HK-2 (cell line): ENCODE measurements at regions not wholly inside any gene's neighbourhood (a gene's known extent, or its start where the extent isn't known, plus 50 kb on each side); places are given as distances from the start of the nearest gene placed in this dataset.
"Not testable (repeated sequence)": the region's sequence is repeated elsewhere in the genome, so short reads cannot be mapped to it uniquely, and the experiment has no call there.

Experiments
- DNase-seq: peaks from one replicate; pipeline ENCODE4 v3.0.0-alpha.2; 2018; ENCODE audit not compliant: unreplicated experiment

DNA sequence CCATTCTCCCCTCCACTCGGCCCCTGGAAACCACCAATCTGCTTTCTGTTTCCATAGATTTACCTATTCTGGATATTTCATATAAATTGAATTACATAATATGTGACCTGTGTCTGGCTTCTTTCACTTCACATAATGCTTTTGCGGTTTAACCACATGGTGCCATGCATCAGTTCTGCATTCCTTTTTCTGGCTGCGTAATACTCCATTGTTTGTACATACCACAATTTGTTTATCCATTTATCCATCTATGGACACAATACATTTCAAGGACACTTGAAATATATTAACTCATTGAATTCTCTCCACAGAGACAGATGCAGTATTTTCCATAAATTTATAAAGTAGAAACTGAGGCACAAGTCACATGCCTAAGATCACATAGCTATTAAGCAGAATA, 110.3 kb upstream of the ETV6 start:
- no peak for DNase-seq

DNA sequence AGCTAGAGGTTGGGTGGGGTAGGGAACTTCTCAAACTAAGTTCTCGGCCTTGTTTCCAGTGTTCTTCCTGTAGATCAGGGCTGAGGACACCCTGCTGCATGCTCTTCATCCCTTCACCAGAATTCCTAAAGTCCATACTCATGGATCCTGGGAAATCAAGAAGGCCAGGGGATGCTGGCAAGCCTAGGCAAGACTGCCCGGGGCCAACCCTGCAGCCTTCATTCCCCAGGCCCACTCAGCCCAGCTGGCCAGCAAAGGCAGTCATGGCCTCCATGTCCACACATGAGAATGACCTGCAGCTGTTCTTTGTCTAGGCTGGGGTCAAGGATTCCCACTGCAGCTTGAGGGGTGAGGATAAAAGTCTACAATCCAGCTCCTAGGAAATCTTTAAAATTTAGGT, 109.3 kb upstream of the ETV6 start:
- DNase-seq = no peak

- DNase-seq = no peak
Observed at GRCh38 chr12:11540615-11541310, 108.7 kb upstream of the ETV6 start.

GRCh38 chr12:11542599-11542998, 106.9 kb upstream of the ETV6 start:
- no peak for DNase-seq

- no peak for DNase-seq
Observed at GRCh38 chr12:11543457-11544158, 105.9 kb upstream of the ETV6 start.

- no peak for DNase-seq
Observed at GRCh38 chr12:11545484-11546330, 103.8 kb upstream of the ETV6 start.

GRCh38 chr12:11546582-11547270, 102.7 kb upstream of the ETV6 start:
- not testable (repeated sequence) for DNase-seq

DNA sequence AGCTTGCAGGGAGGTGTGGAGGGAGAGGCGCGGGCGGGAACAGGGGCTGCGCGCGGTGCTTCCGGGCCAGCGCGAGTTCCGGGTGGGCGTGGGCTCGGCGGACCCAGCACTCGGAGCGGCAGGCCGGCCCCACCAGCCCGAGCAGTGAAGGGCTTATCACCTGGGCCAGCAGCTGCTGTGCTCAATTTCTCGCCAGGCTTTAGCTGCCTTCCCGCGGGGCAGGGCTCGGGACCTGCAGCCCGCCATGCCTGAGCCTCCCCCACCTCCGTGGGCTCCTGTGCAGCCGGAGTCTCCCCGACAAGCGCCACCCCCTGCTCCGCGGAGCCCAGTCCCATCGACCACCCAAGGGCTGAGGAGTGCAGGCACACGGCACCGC, 102.2 kb upstream of the ETV6 start:
- not testable (repeated sequence) for DNase-seq

- no peak for DNase-seq
Observed at GRCh38 chr12:11549119-11549518, 100.4 kb upstream of the ETV6 start.

GRCh38 chr12:11553871-11554533, 95.5 kb upstream of the ETV6 start:
- peak; percentile 29 for DNase-seq

- no peak for DNase-seq
Observed at GRCh38 chr12:11555195-11555594, 94.3 kb upstream of the ETV6 start.

- DNase-seq = no peak
Observed at GRCh38 chr12:11555743-11556625, 93.5 kb upstream of the ETV6 start.

GRCh38 chr12:11556682-11557081, 92.8 kb upstream of the ETV6 start:
- no peak for DNase-seq

DNA sequence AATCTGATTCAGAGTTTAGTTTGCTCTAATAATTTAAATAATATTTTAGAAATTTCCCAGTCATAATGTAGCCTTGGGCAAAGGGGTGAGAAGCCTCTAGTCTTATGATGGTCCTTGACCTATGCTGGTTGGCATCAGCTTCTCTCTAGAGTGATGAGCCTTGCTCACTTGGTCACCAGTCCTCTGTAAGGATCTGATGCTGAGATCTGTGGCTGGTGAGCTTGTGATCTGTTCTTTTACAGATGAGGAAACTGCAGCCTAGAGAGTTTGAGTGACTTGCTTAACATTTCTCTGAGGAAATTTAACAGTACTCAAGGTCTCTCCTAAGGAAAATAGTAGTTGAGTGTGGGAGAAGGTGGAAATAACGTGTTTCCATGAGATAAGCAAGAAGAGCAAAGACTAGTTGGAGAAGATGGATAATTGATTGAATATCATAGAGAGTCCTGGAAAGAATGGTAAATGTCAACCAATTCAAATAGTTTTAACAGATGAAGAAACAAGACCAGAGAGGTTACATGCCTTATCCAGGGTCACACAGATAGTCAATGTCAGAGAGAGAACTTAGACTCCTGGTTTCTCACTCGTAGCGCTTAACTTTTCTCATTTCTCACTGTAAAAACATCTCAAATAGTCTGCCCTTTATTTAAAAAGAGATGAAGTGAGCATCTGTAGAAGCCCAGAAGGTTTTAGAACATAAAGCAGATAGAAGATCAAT, 89.7 kb upstream of the ETV6 start:
- DNase-seq = no peak

DNA sequence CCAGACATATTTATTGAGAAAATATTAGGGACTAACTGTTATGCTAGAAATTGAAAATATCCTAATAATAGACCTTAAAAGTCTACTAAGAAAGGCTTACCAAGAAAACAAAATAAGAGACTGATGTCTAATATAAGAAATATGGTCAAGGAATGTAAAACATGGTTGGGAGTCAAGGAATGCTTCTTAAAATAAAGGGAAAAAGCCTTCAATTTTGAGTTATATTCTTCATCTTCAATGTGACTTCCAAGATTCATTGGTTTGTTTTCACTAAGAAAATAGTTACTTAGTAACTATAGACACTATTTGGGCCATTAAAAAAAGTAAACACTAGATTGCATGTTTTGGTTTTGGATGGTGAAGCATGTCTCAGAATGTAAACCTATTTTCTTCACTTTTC, 88.1 kb upstream of the ETV6 start:
- no peak for DNase-seq

DNA sequence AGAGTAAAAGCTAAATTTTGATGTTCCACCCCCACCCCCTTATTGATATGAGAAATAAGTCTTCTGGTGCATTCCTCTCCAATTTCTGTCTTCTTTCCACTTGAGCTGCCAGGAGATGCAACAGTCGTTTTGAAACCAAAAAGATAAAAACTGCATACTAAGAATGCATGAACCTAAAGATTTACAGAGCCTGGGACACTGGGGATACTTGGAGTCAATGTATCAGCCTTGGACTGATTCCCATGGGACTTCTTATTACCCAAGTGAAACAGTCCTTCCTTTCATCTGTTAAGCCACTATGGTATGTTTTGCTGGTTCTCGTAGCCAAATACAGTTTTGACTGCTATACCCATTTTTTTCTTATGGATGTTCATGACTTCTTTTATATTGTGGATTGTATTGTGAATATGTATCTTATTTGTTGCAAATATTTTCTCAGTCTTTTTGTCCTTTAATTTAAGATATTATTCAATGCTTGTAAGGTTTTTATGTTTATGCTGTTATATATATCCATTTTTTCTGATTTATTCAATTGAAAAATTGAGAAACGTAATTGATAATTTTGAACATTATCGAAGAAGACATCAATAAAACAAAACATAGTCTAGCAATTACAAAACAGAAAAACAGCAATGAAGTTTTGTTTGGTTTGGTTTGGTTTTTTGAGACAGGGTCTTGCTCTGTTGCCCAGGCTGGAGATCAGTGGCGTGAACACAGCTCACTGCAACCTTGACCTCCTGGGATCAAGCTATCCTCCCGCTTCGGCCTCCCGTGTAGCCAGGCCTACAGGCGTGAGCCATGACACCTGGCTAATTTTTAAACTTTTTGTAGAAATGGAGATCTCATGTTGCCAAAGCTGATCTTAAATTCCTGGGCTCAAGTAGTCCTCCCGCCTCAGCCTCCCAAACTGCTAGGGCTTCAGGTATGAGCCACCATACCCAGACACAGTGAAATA, 85.4 kb upstream of the ETV6 start:
- no peak for DNase-seq

DNA sequence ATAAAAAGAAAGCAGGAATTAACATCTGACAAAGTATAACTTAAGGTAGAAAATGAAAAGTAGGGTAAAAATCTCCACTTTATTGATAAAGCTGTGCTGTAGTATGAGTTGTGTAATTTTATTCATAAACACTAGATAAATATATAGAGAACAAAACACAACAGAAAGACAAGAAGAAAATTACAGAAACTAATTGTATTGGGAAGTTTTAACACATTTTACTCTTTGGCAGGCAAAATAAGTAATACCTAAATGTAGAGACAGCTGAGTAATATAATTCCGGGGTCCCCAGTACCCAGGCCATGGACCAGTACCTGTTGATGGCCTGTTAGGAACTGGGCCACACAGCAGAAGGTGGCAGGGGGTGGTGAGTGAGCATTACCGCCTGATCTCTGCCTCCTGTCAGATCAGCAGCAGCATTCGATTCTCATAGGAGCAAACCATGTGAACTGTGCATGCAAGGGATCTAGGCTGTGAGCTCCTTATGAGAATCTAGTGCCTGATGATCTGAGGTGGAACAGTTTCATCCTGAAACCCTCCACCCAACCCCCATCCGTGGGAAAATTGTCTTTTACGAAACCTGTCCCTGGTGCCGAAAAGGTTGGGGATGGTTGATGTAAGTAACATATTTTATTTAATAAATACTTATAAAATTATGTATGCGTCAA, 84.4 kb upstream of the ETV6 start:
- DNase-seq = no peak

GRCh38 chr12:11565752-11566151, 83.7 kb upstream of the ETV6 start:
- no peak for DNase-seq
